Liver (tissue), 8 donors: ENCODE measurements at regions not wholly inside any gene's neighbourhood (a gene's known extent, or its start where the extent isn't known, plus 50 kb on each side); places are given as distances from the start of the nearest gene placed in this dataset.

ENCODE experiments used
- DNase-seq: peaks from one replicate; pipeline ENCODE4 v3.0.0-alpha.2; 2017; ENCODE audit warnings: low spot score
- H3K27ac ChIP-seq, 2 donors: one replicate each; pipeline ENCODE4 v1.7.0; 2013; ENCODE audit warnings: inconsistent platforms in 2 of 2, low read length in 2 of 2, control low read depth in 1 of 2, low read depth in 1 of 2, mild to moderate bottlenecking in 1 of 2
- H3K27me3 ChIP-seq, 4 donors: one replicate each; pipeline versions ENCODE4 v1.6.1 to v1.7.0; 2013; ENCODE audit warnings: low read length in 3 of 4, inconsistent platforms in 1 of 4, mild to moderate bottlenecking in 1 of 4, moderate library complexity in 1 of 4; ENCODE audit not compliant: control insufficient read depth in 4 of 4, insufficient read depth in 4 of 4
- H3K36me3 ChIP-seq, 4 donors: one replicate each; pipeline versions ENCODE4 v1.6.1 to v1.7.0; 2013; ENCODE audit warnings: low read length in 3 of 4, mild to moderate bottlenecking in 3 of 4, low read depth in 1 of 4, moderate library complexity in 1 of 4; ENCODE audit not compliant: control insufficient read depth in 4 of 4, insufficient read depth in 3 of 4
- H3K4me1 ChIP-seq, 4 donors: one replicate each; pipeline versions ENCODE4 v1.6.1 to v1.7.0; 2013; ENCODE audit warnings: low read length in 3 of 4, mild to moderate bottlenecking in 3 of 4, moderate library complexity in 1 of 4; ENCODE audit not compliant: control insufficient read depth in 4 of 4, insufficient read depth in 4 of 4
- H3K4me3 ChIP-seq, 3 donors: one replicate each; pipeline versions ENCODE4 v1.6.1 to v1.7.0; 2013; ENCODE audit warnings: low read length in 3 of 3, control low read depth in 1 of 3, low read depth in 1 of 3, mild to moderate bottlenecking in 1 of 3
- H3K9ac ChIP-seq, 2 donors: one replicate each; pipeline ENCODE4 v1.7.0; 2013; ENCODE audit warnings: low read length in 2 of 2, mild to moderate bottlenecking in 2 of 2, moderate library complexity in 2 of 2, control low read depth in 1 of 2, low read depth in 1 of 2
- H3K9me3 ChIP-seq, 4 donors: one replicate each; pipeline versions ENCODE4 v1.6.1 to v1.7.0; 2013; ENCODE audit warnings: low read length in 3 of 4; ENCODE audit not compliant: control insufficient read depth in 4 of 4
- ATF3 ChIP-seq: IDR thresholded peaks from 2 replicates; pipeline ENCODE4 v1.6.1; 2016; ENCODE audit warnings: antibody characterized with exemption
- CTCF ChIP-seq: fragments of 150-350 bp; IDR thresholded peaks from 2 replicates; pipeline ENCODE4 v1.5.1; 2017; ENCODE audit warnings: improper control_type of control experiment, low read depth, low read length; ENCODE audit not compliant: missing input control
- EGR1 ChIP-seq, 2 donors: IDR thresholded peaks; 2 replicates each; pipeline ENCODE4 v1.6.1; 2016 to 2018; ENCODE audit warnings: antibody characterized with exemption in 2 of 2, low read depth in 2 of 2
- FOXA1 ChIP-seq: IDR thresholded peaks from 2 replicates; pipeline ENCODE4 v1.6.1; 2016; ENCODE audit warnings: antibody characterized with exemption
- FOXA2 ChIP-seq: IDR thresholded peaks from 2 replicates; pipeline ENCODE4 v1.6.1; 2016; ENCODE audit warnings: antibody characterized with exemption
- GABPA ChIP-seq, 2 donors: IDR thresholded peaks in 1 of 2; conservative IDR thresholded peaks in 1 of 2; 2 replicates each; pipeline ENCODE4 v1.6.1; 2016; ENCODE audit warnings: antibody characterized with exemption in 2 of 2, mild to moderate bottlenecking in 1 of 2, moderate library complexity in 1 of 2
- HNF4A ChIP-seq, 2 donors: conservative IDR thresholded peaks; 2 replicates each; pipeline ENCODE4 v1.6.1; 2016; ENCODE audit warnings: antibody characterized with exemption in 2 of 2, mild to moderate bottlenecking in 2 of 2
- HNF4G ChIP-seq: IDR thresholded peaks from 2 replicates; pipeline ENCODE4 v1.6.1; 2016; ENCODE audit warnings: antibody characterized with exemption
- JUND ChIP-seq, 2 donors: IDR thresholded peaks; 2 replicates each; pipeline ENCODE4 v1.6.1; 2016; ENCODE audit warnings: antibody characterized with exemption in 2 of 2
- MAX ChIP-seq: IDR thresholded peaks from 2 replicates; pipeline ENCODE4 v1.6.1; 2016; ENCODE audit warnings: antibody characterized with exemption
- NR2F2 ChIP-seq: IDR thresholded peaks from 2 replicates; pipeline ENCODE4 v1.6.1; 2016; ENCODE audit warnings: antibody characterized with exemption
- RAD21 ChIP-seq, 2 donors: IDR thresholded peaks; 2 replicates each; pipeline ENCODE4 v1.6.1; 2016; ENCODE audit warnings: antibody characterized with exemption in 2 of 2, mild to moderate bottlenecking in 2 of 2
- REST ChIP-seq: IDR thresholded peaks from 2 replicates; pipeline ENCODE4 v1.6.1; 2016; ENCODE audit warnings: antibody characterized with exemption, mild to moderate bottlenecking
- RXRA ChIP-seq, 2 donors: IDR thresholded peaks; 2 replicates each; pipeline ENCODE4 v1.6.1; 2017 to 2018; ENCODE audit warnings: antibody characterized with exemption in 2 of 2, mild to moderate bottlenecking in 1 of 2
- SP1 ChIP-seq: IDR thresholded peaks from 2 replicates; pipeline ENCODE4 v1.6.1; 2018; ENCODE audit warnings: antibody characterized with exemption, mild to moderate bottlenecking
- TAF1 ChIP-seq: conservative IDR thresholded peaks from 2 replicates; pipeline ENCODE4 v1.6.1; 2016; ENCODE audit warnings: antibody characterized with exemption, mild to moderate bottlenecking
- YY1 ChIP-seq: IDR thresholded peaks from 2 replicates; pipeline ENCODE4 v1.6.1; 2016; ENCODE audit warnings: antibody characterized with exemption, mild to moderate bottlenecking
- ZBTB33 ChIP-seq: IDR thresholded peaks from 2 replicates; pipeline ENCODE4 v1.6.1; 2016; ENCODE audit warnings: antibody characterized with exemption
- WGBS: extraction: QIAGEN DNeasy Blood & Tissue Kit; methylation state at CpG from one replicate; pipeline ENCODE4 v1.1.7; 2013; 5-methylcytosine and 5-hydroxymethylcytosine counted together
- donor health status: healthy.
- donor health status: healthy.
- donor health status: healthy.
- donor health status: healthy.
- donor health status: healthy.

- no peak overlapping the region for H3K27ac ChIP-seq
- TF ChIP-seq YY1 (no peak), ZBTB33 (no peak), HNF4G (no peak), MAX (no peak), EGR1 (IDR thresholded peaks at IDR 0.05; ENCODE audit: low read depth in 2 of 2) (no peak), GABPA (IDR thresholded peaks at IDR 0.05 in 1 of 2, conservative IDR thresholded peaks at IDR 0.05 in 1 of 2) (no peak), RXRA (IDR thresholded peaks at IDR 0.05) (no peak), NR2F2 (no peak), ATF3 (no peak), FOXA2 (no peak), RAD21 (IDR thresholded peaks at IDR 0.05) (no peak), TAF1 (no peak), CTCF (no peak), FOXA1 (no peak), SP1 (no peak), REST (no peak), HNF4A (conservative IDR thresholded peaks at IDR 0.05) (no peak), JUND (IDR thresholded peaks at IDR 0.05) (no peak)
- H3K4me1 ChIP-seq, result no peaks in the 10 kb centered on the region
- H3K9ac ChIP-seq, result no peak overlapping the region
- WGBS, result 82% methylated on average over 3 of the region's 3 CpGs
- no peak overlapping the region for H3K4me3 ChIP-seq
- no peaks in the 10 kb centered on the region for H3K27me3 ChIP-seq
- no peak for DNase-seq
- H3K9me3 ChIP-seq, result no peaks in the 10 kb centered on the region
- H3K36me3 ChIP-seq, result no peaks in the 10 kb centered on the region
Observed at GRCh38 chr14:25121337-25122129, 71.6 kb upstream of the STXBP6 start.
